GM21515 (cell line): ENCODE measurements at regions not wholly inside any gene's neighbourhood (a gene's known extent, or its start where the extent isn't known, plus 50 kb on each side); places are given as distances from the start of the nearest gene placed in this dataset.
"Not testable (repeated sequence)": the region's sequence is repeated elsewhere in the genome, so short reads cannot be mapped to it uniquely, and the experiment has no call there.

Source experiments
- ATAC-seq: cut with Tn5 transposase; IDR thresholded peaks from one replicate; pipeline ENCODE4 v1.9.1; 2021; ENCODE audit not compliant: unreplicated experiment

GRCh38 chr4:189721016-189721993, 219.4 kb upstream of the FRG1 start:
- not testable (repeated sequence) for ATAC-seq

GRCh38 chr4:189722324-189723003, 218.2 kb upstream of the FRG1 start:
- ATAC-seq, result not testable (repeated sequence)

- not testable (repeated sequence) for ATAC-seq
Observed at GRCh38 chr4:189727982-189728638, 212.6 kb upstream of the FRG1 start.

- not testable (repeated sequence) for ATAC-seq
Observed at GRCh38 chr4:189731989-189732388, 208.7 kb upstream of the FRG1 start.

GRCh38 chr4:189733507-189733906, 207.2 kb upstream of the FRG1 start:
- not testable (repeated sequence) for ATAC-seq

GRCh38 chr4:189734648-189735267, 205.9 kb upstream of the FRG1 start:
- not testable (repeated sequence) for ATAC-seq

- ATAC-seq, result not testable (repeated sequence)
Observed at GRCh38 chr4:189736656-189737055, 204.0 kb upstream of the FRG1 start.

- not testable (repeated sequence) for ATAC-seq
Observed at GRCh38 chr4:189740118-189740517, 200.6 kb upstream of the FRG1 start.

- no peak for ATAC-seq
Observed at GRCh38 chr4:189740873-189741272, 199.8 kb upstream of the FRG1 start.

- not testable (repeated sequence) for ATAC-seq
Observed at GRCh38 chr4:189753092-189753491, 187.6 kb upstream of the FRG1 start.

- no peak for ATAC-seq
Observed at GRCh38 chr4:189763583-189763982, 177.1 kb upstream of the FRG1 start.

GRCh38 chr4:189765301-189765700, 175.4 kb upstream of the FRG1 start:
- no peak for ATAC-seq

GRCh38 chr4:189765736-189766135, 174.9 kb upstream of the FRG1 start:
- ATAC-seq, result no peak

- ATAC-seq, result no peak
Observed at GRCh38 chr4:189767941-189768340, 172.7 kb upstream of the FRG1 start.

GRCh38 chr4:189769131-189769530, 171.5 kb upstream of the FRG1 start:
- ATAC-seq, result no peak

- no peak for ATAC-seq
Observed at GRCh38 chr4:189771696-189772361, 168.8 kb upstream of the FRG1 start.

- no peak for ATAC-seq
Observed at GRCh38 chr4:189773909-189774308, 166.8 kb upstream of the FRG1 start.

- no peak for ATAC-seq
Observed at GRCh38 chr4:189779281-189779980, 161.2 kb upstream of the FRG1 start.

GRCh38 chr4:189780391-189780790, 160.3 kb upstream of the FRG1 start:
- no peak for ATAC-seq

GRCh38 chr4:189784651-189785050, 156.0 kb upstream of the FRG1 start:
- no peak for ATAC-seq
